Loucy (cell line): ENCODE measurements at regions not wholly inside any gene's neighbourhood (a gene's known extent, or its start where the extent isn't known, plus 50 kb on each side); places are given as distances from the start of the nearest gene placed in this dataset.

Experiments
- H2AFZ ChIP-seq: fragments of 200-600 bp; sonication (generic); 2 replicates; pipeline ENCODE4 v1.6.0; 2016; ENCODE audit warnings: antibody characterized with exemption, mild to moderate bottlenecking, low read length, moderate library complexity
- H3F3A ChIP-seq: fragments of 200-600 bp; 2 replicates; pipeline ENCODE4 v1.6.0; 2016; ENCODE audit warnings: antibody characterized with exemption, low read depth, mild to moderate bottlenecking
- H3K27me3 ChIP-seq: fragments of 200-600 bp; sonication (generic); 2 replicates; pipeline ENCODE4 v1.6.1; 2014; ENCODE audit warnings: low read length, mild to moderate bottlenecking; ENCODE audit not compliant: insufficient read depth, poor library complexity, severe bottlenecking
- H3K36me3 ChIP-seq: fragments of 200-600 bp; sonication (generic); 2 replicates; pipeline ENCODE4 v1.6.1; 2016; ENCODE audit warnings: low read length; ENCODE audit not compliant: insufficient read depth
- H3K4me1 ChIP-seq: fragments of 200-600 bp; sonication (generic); 2 replicates; pipeline ENCODE4 v1.5.1; 2014; ENCODE audit warnings: low read length, mild to moderate bottlenecking; ENCODE audit not compliant: insufficient read depth, poor library complexity, severe bottlenecking
- H3K4me2 ChIP-seq: fragments of 200-600 bp; sonication (generic); 2 replicates; pipeline ENCODE4 v1.6.0; 2014; ENCODE audit warnings: antibody characterized with exemption, low read length, low read depth, mild to moderate bottlenecking; ENCODE audit not compliant: poor library complexity, severe bottlenecking
- H3K4me3 ChIP-seq: fragments of 200-600 bp; sonication (generic); 2 replicates; pipeline ENCODE4 v1.5.1; 2014; ENCODE audit warnings: low read length, mild to moderate bottlenecking, mixed read lengths; ENCODE audit not compliant: poor library complexity, severe bottlenecking
- H3K79me2 ChIP-seq: fragments of 200-600 bp; sonication (generic); 2 replicates; pipeline ENCODE4 v1.6.1; 2014; ENCODE audit warnings: low read length; ENCODE audit not compliant: insufficient read depth
- H3K9ac ChIP-seq: fragments of 200-600 bp; sonication (generic); 2 replicates; pipeline ENCODE4 v1.6.0; 2014; ENCODE audit warnings: mild to moderate bottlenecking, low read depth, low read length, moderate library complexity; ENCODE audit not compliant: poor library complexity, severe bottlenecking
- H3K9me2 ChIP-seq: fragments of 200-600 bp; sonication (generic); replicated peaks from 2 replicates; pipeline ENCODE4 v1.6.1; 2016; ENCODE audit warnings: low read depth, low read length, mixed read lengths
- H3K9me3 ChIP-seq: fragments of 200-600 bp; sonication (generic); 2 replicates; pipeline ENCODE4 v1.6.1; 2014; ENCODE audit warnings: mild to moderate bottlenecking, antibody characterized with exemption, low read length, low read depth; ENCODE audit not compliant: insufficient read depth
- H4K20me1 ChIP-seq: fragments of 200-600 bp; sonication (generic); 2 replicates; pipeline ENCODE4 v1.6.0; 2014; ENCODE audit warnings: antibody characterized with exemption, low read length, mild to moderate bottlenecking; ENCODE audit not compliant: insufficient read depth, poor library complexity, severe bottlenecking
- EZH2phosphoT487 ChIP-seq: fragments of 200-600 bp; IDR thresholded peaks from 2 replicates; pipeline ENCODE4 v1.6.1; 2018; ENCODE audit warnings: antibody characterized with exemption, mild to moderate bottlenecking, moderate library complexity, borderline replicate concordance
- TF ChIP-seq, protein P1 (sequence below): fragments of 200-600 bp; sonication (generic); conservative IDR thresholded peaks from 2 replicates; pipeline ENCODE4 v1.5.1; 2014; ENCODE audit warnings: mild to moderate bottlenecking, antibody characterized with exemption, low read length

GRCh38 chr5:21688655-21689054, 1164.5 kb downstream of the CDH12 start:
- no peaks in the 10 kb centered on the region for H3K36me3 ChIP-seq
- no peak overlapping the region for H3K4me2 ChIP-seq
- TF ChIP-seq EZH2phosphoT487 = no peak
- TF ChIP-seq, protein P1, sequence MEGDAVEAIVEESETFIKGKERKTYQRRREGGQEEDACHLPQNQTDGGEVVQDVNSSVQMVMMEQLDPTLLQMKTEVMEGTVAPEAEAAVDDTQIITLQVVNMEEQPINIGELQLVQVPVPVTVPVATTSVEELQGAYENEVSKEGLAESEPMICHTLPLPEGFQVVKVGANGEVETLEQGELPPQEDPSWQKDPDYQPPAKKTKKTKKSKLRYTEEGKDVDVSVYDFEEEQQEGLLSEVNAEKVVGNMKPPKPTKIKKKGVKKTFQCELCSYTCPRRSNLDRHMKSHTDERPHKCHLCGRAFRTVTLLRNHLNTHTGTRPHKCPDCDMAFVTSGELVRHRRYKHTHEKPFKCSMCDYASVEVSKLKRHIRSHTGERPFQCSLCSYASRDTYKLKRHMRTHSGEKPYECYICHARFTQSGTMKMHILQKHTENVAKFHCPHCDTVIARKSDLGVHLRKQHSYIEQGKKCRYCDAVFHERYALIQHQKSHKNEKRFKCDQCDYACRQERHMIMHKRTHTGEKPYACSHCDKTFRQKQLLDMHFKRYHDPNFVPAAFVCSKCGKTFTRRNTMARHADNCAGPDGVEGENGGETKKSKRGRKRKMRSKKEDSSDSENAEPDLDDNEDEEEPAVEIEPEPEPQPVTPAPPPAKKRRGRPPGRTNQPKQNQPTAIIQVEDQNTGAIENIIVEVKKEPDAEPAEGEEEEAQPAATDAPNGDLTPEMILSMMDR = no peak
- no peaks in the 10 kb centered on the region for H3K9me2 ChIP-seq
- no peaks in the 10 kb centered on the region for H3K4me1 ChIP-seq
- no peaks in the 10 kb centered on the region for H3F3A ChIP-seq
- H3K9me3 ChIP-seq = no peaks in the 10 kb centered on the region
- H3K4me3 ChIP-seq = no peak overlapping the region
- no peaks in the 10 kb centered on the region for H4K20me1 ChIP-seq
- H3K27me3 ChIP-seq = no peaks in the 10 kb centered on the region
- no peak overlapping the region for H3K9ac ChIP-seq
- H2AFZ ChIP-seq = no peak overlapping the region
- no peaks in the 10 kb centered on the region for H3K79me2 ChIP-seq

- TF ChIP-seq EZH2phosphoT487 = no peak
- TF ChIP-seq, protein P1 = no peak
Observed at GRCh38 chr5:21687621-21688020, 1165.5 kb downstream of the CDH12 start.

GRCh38 chr5:21686706-21687105, 1166.4 kb downstream of the CDH12 start:
- H3K9me2 ChIP-seq = no peaks in the 10 kb centered on the region
- no peaks in the 10 kb centered on the region for H3F3A ChIP-seq
- no peaks in the 10 kb centered on the region for H4K20me1 ChIP-seq
- H3K27me3 ChIP-seq = no peaks in the 10 kb centered on the region
- no peak overlapping the region for H3K4me3 ChIP-seq
- no peak overlapping the region for H3K9ac ChIP-seq
- no peaks in the 10 kb centered on the region for H3K4me1 ChIP-seq
- H2AFZ ChIP-seq = no peak overlapping the region
- no peak overlapping the region for H3K4me2 ChIP-seq
- TF ChIP-seq EZH2phosphoT487 = no peak
- TF ChIP-seq, protein P1 = no peak
- no peaks in the 10 kb centered on the region for H3K9me3 ChIP-seq
- no peaks in the 10 kb centered on the region for H3K36me3 ChIP-seq
- H3K79me2 ChIP-seq = no peaks in the 10 kb centered on the region

More at GRCh38 chr5:21687621-21688020, 1165.5 kb downstream of the CDH12 start:
- H3K36me3 ChIP-seq = no peaks in the 10 kb centered on the region
- H3K4me1 ChIP-seq = no peaks in the 10 kb centered on the region
- H3K79me2 ChIP-seq = no peaks in the 10 kb centered on the region
- H3K9ac ChIP-seq = no peak overlapping the region
- H3K4me3 ChIP-seq = no peak overlapping the region
- H3K4me2 ChIP-seq = no peak overlapping the region
- no peak overlapping the region for H2AFZ ChIP-seq
- H3F3A ChIP-seq = no peaks in the 10 kb centered on the region
- no peaks in the 10 kb centered on the region for H3K9me2 ChIP-seq
- H3K9me3 ChIP-seq = no peaks in the 10 kb centered on the region
- H3K27me3 ChIP-seq = no peaks in the 10 kb centered on the region
- no peaks in the 10 kb centered on the region for H4K20me1 ChIP-seq
